K562 (cell line): ENCODE measurements at regions not wholly inside any gene's neighbourhood (a gene's known extent, or its start where the extent isn't known, plus 50 kb on each side); places are given as distances from the start of the nearest gene placed in this dataset.

ENCODE experiments used
- ATAC-seq: fragments of 200-7000 bp; cut with Tn5 transposase; 3 replicates; pipeline ENCODE4 v1.9.1; 2020; ENCODE audit warnings: moderate library complexity
- BruUV-seq: library from RNA; stranded (reverse); fragments of 400-500 nt; replicated peaks from 2 replicates; lab custom pipeline; 2021; lab: Mats Ljungman, UMichigan
- CTCF ChIA-PET: fragments of 300-600 bp; formaldehyde crosslinking; extraction: SDS; loops from one replicate; lab custom pipeline; 2021; ENCODE audit warnings: low intra/inter-chr PET ratio; lab: Yijun Ruan, JAX
- POLR2A ChIA-PET: fragments of 300-600, 350-650 bp; sonication (Branson Sonifier 250); formaldehyde crosslinking; extraction: SDS; loops from one replicate; lab custom pipeline; 2021; ENCODE audit warnings: antibody characterized with exemption, inconsistent platforms; lab: Yijun Ruan, JAX
- DNase-seq, 4 experiments: peaks; one replicate each; pipeline versions ENCODE4 v3.0.0 to v3.0.0-alpha.2; 2011 to 2018; ENCODE audit warnings: low spot score in 3 of 4, mixed read lengths in 3 of 4; ENCODE audit errors: extremely low read depth in 1 of 4
- FAIRE-seq: peaks from 2 replicates; lab custom pipeline; 2011; peaks lifted over from hg19 to GRCh38; lab: Jason Lieb, UNC
- H2AFZ ChIP-seq: 2 replicates; pipeline ENCODE4 v1.6.0; 2011; ENCODE audit warnings: low read depth, low read length, control low read depth, inconsistent platforms
- H3K27ac ChIP-seq: fragments of 200-600 bp; 3 replicates; pipeline ENCODE4 v1.8.0; 2011; ENCODE audit warnings: low read depth, mild to moderate bottlenecking, control low read depth, inconsistent platforms, low read length, moderate library complexity, mixed read lengths; ENCODE audit errors: extremely low read depth
- H3K27me3 ChIP-seq, 2 experiments: fragments of 300-600 bp in 1 of 2; 2 replicates in 1 of 2; 3 replicates in 1 of 2; pipeline versions ENCODE4 v1.6.0 to v1.8.0; 2011; ENCODE audit warnings: inconsistent platforms in 2 of 2, low read length in 2 of 2, mild to moderate bottlenecking in 1 of 2, mixed read lengths in 1 of 2, moderate library complexity in 1 of 2; ENCODE audit not compliant: control insufficient read depth in 2 of 2, insufficient read depth in 2 of 2
- H3K36me3 ChIP-seq: fragments of 300-600 bp; 3 replicates; pipeline ENCODE4 v1.8.0; 2011; ENCODE audit warnings: mild to moderate bottlenecking, low read length, inconsistent platforms; ENCODE audit not compliant: control insufficient read depth, insufficient read depth
- H3K4me1 ChIP-seq, 2 experiments: fragments of 200-600 bp in 1 of 2; replicated peaks in 1 of 2; 2 replicates in 1 of 2; 3 replicates in 1 of 2; pipeline versions ENCODE4 v1.5.1 to v1.8.0; 2011; ENCODE audit warnings: inconsistent platforms in 2 of 2, low read length in 2 of 2, mild to moderate bottlenecking in 1 of 2, mixed read lengths in 1 of 2, moderate library complexity in 1 of 2; ENCODE audit not compliant: control insufficient read depth in 2 of 2, insufficient read depth in 2 of 2
- H3K4me2 ChIP-seq: 2 replicates; pipeline ENCODE4 v1.6.1; 2011; ENCODE audit warnings: low read length, control low read depth, inconsistent platforms, mixed read lengths; ENCODE audit not compliant: insufficient read depth
- H3K4me3 ChIP-seq: fragments of 200-600 bp; sonication (generic), shearing (Covaris generic); 2 replicates; pipeline ENCODE4 v1.5.1; 2016; ENCODE audit warnings: control low read depth, inconsistent platforms
- H3K79me2 ChIP-seq: fragments of 200-600 bp; 3 replicates; pipeline ENCODE4 v1.8.0; 2011; ENCODE audit warnings: low read length, inconsistent platforms; ENCODE audit not compliant: control insufficient read depth, insufficient read depth
- H3K9ac ChIP-seq, 2 experiments: 2 replicates each; pipeline versions ENCODE4 v1.6.0 to v1.6.1; 2011; ENCODE audit warnings: low read depth in 2 of 2, low read length in 2 of 2, control low read depth in 1 of 2, inconsistent platforms in 1 of 2, mild to moderate bottlenecking in 1 of 2, mixed read lengths in 1 of 2; ENCODE audit not compliant: insufficient read depth in 1 of 2
- H3K9me1 ChIP-seq: one replicate; pipeline ENCODE4 v1.6.0; 2011; ENCODE audit warnings: inconsistent platforms, mild to moderate bottlenecking, low read length, moderate library complexity; ENCODE audit not compliant: control insufficient read depth, insufficient read depth
- H3K9me3 ChIP-seq: replicated peaks from 2 replicates; pipeline ENCODE4 v1.5.1; 2011; ENCODE audit warnings: low read depth, low read length, inconsistent platforms; ENCODE audit not compliant: control insufficient read depth, insufficient read depth
- H4K20me1 ChIP-seq: replicated peaks from 2 replicates; pipeline ENCODE4 v1.6.1; 2011; ENCODE audit warnings: low read length, inconsistent platforms, mixed read lengths; ENCODE audit not compliant: control insufficient read depth, insufficient read depth
- ARNT ChIP-seq, 2 experiments: fragments of 450-650 bp; IDR thresholded peaks; 2 replicates each; pipeline ENCODE4 v1.6.1; 2016; ENCODE audit warnings: mild to moderate bottlenecking in 1 of 2
- CTBP1 ChIP-seq: fragments of 450-650 bp; IDR thresholded peaks from 2 replicates; pipeline ENCODE4 v1.6.1; 2016; ENCODE audit warnings: borderline replicate concordance
- KLF1 ChIP-seq: fragments of 450-650 bp; IDR thresholded peaks from 2 replicates; pipeline ENCODE4 v1.6.1; 2016; ENCODE audit warnings: missing genetic modification characterization, missing compliant biosample characterization
- NELFE ChIP-seq: IDR thresholded peaks from 2 replicates; pipeline ENCODE4 v1.6.1; 2011; ENCODE audit warnings: mild to moderate bottlenecking; ENCODE audit not compliant: insufficient read depth, insufficient read length
- NONO ChIP-seq, 2 experiments: fragments of 200-400 bp in 1 of 2; fragments of 450-650 bp in 1 of 2; formaldehyde crosslinking in 1 of 2; IDR thresholded peaks; 2 replicates each; pipeline ENCODE4 v1.6.1; 2017; ENCODE audit warnings: low read depth in 2 of 2, mild to moderate bottlenecking in 2 of 2, moderate library complexity in 2 of 2, low read length in 1 of 2
- PRMT5 ChIP-seq: sonication (generic); formaldehyde crosslinking; IDR thresholded peaks from 2 replicates; pipeline ENCODE4 v1.5.0; 2020; ENCODE audit warnings: missing genetic modification reagents
- RFX1 ChIP-seq: fragments of 450-650 bp; IDR thresholded peaks from 2 replicates; pipeline ENCODE4 v1.6.1; 2016; ENCODE audit warnings: mild to moderate bottlenecking, moderate library complexity
- RFX5 ChIP-seq: IDR thresholded peaks from 2 replicates; pipeline ENCODE4 v1.6.1; 2011; ENCODE audit warnings: low read depth, mild to moderate bottlenecking, improper control_type of control experiment, low read length
- ZNF184 ChIP-seq: sonication (generic); formaldehyde crosslinking; IDR thresholded peaks from 2 replicates; pipeline ENCODE4 v1.5.0; 2020; ENCODE audit warnings: missing genetic modification reagents
- ZNF263 ChIP-seq: sonication (generic); formaldehyde crosslinking; IDR thresholded peaks from 2 replicates; pipeline ENCODE4 v1.8.0; 2022; ENCODE audit warnings: mild to moderate bottlenecking, missing genetic modification reagents, borderline replicate concordance
- ZNF551 ChIP-seq: fragments of 250-450 bp; sonication (Bioruptor Pico); IDR thresholded peaks from 2 replicates; pipeline ENCODE4 v1.5.0; 2021; ENCODE audit warnings: mild to moderate bottlenecking, moderate library complexity
- WGBS: fragments of 100-300 bp; shearing (Covaris generic); methylation state at CpG from one replicate; pipeline ENCODE4 v1.1.6; 2016; ENCODE audit warnings: low coverage, mixed read lengths; ENCODE audit not compliant: insufficient coverage; ENCODE audit errors: missing lambda C conversion rate; 5-methylcytosine and 5-hydroxymethylcytosine counted together
- in situ Hi-C: fragments of 300-500 bp; cut with MboI; formaldehyde crosslinking; loops from 4 replicates; pipeline ENCODE4 v1.15.0; 2018; ENCODE audit warnings: inconsistent platforms, mixed read lengths
- intact Hi-C: fragments of 100-400 bp; cut with micrococcal nuclease; formaldehyde crosslinking; loops from 2 replicates; pipeline ENCODE4 v1.14.2; 2022
- TF ChIP-seq, protein P1 (sequence below), 2 experiments: IDR thresholded peaks in 1 of 2; conservative IDR thresholded peaks in 1 of 2; 2 replicates each; pipeline ENCODE4 v1.6.1; 2016; ENCODE audit warnings: low read depth in 2 of 2, mild to moderate bottlenecking in 1 of 2, missing compliant biosample characterization in 1 of 2, missing genetic modification characterization in 1 of 2, moderate library complexity in 1 of 2
- TF ChIP-seq, protein P2 (sequence below): fragments of 450-650 bp; formaldehyde crosslinking; IDR thresholded peaks from 2 replicates; pipeline ENCODE4 v1.4.0; 2020; ENCODE audit warnings: mild to moderate bottlenecking, moderate library complexity

DNA sequence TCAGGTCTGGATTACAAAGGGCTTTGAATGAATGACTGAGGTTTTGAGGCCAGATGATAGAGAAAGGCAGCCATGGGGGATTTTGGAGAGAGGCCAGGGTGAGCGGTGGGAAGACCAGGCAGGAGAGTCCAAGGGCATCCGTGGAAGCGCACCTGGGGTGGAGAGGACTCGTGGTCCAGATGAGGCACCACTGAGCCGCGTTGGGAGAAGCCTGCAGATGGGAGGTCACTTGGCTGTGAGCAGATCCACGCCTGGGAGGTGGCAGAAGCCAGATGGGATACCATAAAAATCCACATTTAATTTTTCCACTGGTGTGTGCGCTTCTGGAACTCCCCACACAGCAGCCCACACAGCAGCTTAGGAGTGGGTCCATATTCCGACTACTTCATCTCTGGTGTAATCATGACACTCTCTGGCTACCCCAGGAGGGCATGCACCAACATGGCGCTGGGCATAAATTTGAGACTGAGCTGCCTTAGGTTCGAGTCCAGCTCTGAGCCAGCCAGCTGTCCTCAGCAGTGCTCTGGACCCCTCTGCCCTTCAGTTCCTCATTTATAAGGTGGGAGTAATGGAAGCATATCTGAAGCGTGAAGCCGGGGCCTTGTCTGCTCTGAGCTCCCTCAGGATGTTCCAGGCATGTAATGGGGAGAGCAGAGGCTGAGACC, 90.2 kb upstream of the FAM20C start:
- intact Hi-C loops (no loop called here), in situ Hi-C loops (no loop called here)
- H3K27ac ChIP-seq, result no peak overlapping the region

DNA sequence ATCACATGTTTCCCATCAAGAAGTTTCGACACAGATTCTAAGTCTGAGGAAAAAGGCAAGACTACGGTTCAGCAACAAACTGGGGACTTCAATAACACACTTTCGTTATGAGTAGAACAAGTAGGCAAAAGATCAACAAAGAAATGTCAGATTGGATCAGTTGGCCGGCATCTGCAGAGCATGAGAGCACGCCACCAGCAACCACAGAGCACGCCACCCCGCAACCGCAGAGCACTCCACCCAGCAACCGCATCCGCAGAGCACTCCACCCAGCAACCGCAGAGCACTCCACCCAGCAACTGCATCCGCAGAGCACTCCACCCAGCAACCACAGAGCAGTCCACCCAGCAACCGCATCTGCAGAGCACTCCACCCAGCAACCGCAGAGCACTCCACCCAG, 89.7 kb upstream of the FAM20C start:
- CTCF ChIA-PET, result no interaction called here
- no peak for FAIRE-seq
- TF ChIP-seq RFX1 (0 out of 2 replicates have a peak, but pooled peaks have one; percentile 10), ZNF551 (CRISPR knock-in tag) (no peak), ZNF184 (CRISPR knock-in tag) (no peak), CTBP1 (peak; percentile 40; the same call in 1 of the 2 replicates), ARNT (IDR thresholded peaks at IDR 0.05) (no peak), RFX5 (no peak), KLF1 (tag) (0 out of 2 replicates have a peak, but pooled peaks have one; percentile 32), ZNF263 (peak; percentile 47; the same call in 1 of the 2 replicates)
- TF ChIP-seq, protein P1, sequence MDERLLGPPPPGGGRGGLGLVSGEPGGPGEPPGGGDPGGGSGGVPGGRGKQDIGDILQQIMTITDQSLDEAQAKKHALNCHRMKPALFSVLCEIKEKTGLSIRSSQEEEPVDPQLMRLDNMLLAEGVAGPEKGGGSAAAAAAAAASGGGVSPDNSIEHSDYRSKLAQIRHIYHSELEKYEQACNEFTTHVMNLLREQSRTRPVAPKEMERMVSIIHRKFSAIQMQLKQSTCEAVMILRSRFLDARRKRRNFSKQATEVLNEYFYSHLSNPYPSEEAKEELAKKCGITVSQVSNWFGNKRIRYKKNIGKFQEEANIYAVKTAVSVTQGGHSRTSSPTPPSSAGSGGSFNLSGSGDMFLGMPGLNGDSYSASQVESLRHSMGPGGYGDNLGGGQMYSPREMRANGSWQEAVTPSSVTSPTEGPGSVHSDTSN (CRISPR knock-in tag; IDR thresholded peaks at IDR 0.05; ENCODE audit: low read depth), result no peak
- TF ChIP-seq, protein P1 (tag; conservative IDR thresholded peaks at IDR 0.05; ENCODE audit: low read depth), result no peak
- TF ChIP-seq, all 486 proteins: peak for 4
- no peaks in the 10 kb centered on the region for H3K79me2 ChIP-seq
- intact Hi-C loops (no loop called here), in situ Hi-C loops (no loop called here)
- H3K27me3 ChIP-seq, result peaks cover 11 to 25% of the 10 kb centered on the region in 2 experiments; a peak in 4 of 5 replicates
- no peak overlapping the region for H3K27ac ChIP-seq
- no peak overlapping the region for H3K9ac ChIP-seq
- no peaks in the 10 kb centered on the region for H3K36me3 ChIP-seq
- no peak overlapping the region for H3K4me2 ChIP-seq
- ATAC-seq (no peak), DNase-seq (no peak)
- POLR2A ChIA-PET, result interaction anchor here (0.6 kb wide), 1 partner anchor 11 kb away, joined by 3 read pairs; no protein-coding TSS in a partner anchor
- H3K4me3 ChIP-seq, result no peak overlapping the region
- no peaks in the 10 kb centered on the region for H3K4me1 ChIP-seq
- H2AFZ ChIP-seq, result no peak overlapping the region
- no peaks in the 10 kb centered on the region for H4K20me1 ChIP-seq
- no peaks in the 10 kb centered on the region for H3K9me1 ChIP-seq
- no TSS peak for BruUV-seq
- WGBS, result 21% methylated on average over 12 of the region's 14 CpGs
- no peaks in the 10 kb centered on the region; the same call in 1 of the 2 replicates for H3K9me3 ChIP-seq

More for the DNA sequence above, 90.2 kb upstream of the FAM20C start:
- 2% methylated on average over 13 of the region's 13 CpGs for WGBS
- TF ChIP-seq NONO (IDR thresholded peaks at IDR 0.05; ENCODE audit: low read depth in 2 of 2, low read length in 1 of 2) (no peak), NELFE (no peak), PRMT5 (CRISPR knock-in tag) (no peak)
- TF ChIP-seq, protein P2, sequence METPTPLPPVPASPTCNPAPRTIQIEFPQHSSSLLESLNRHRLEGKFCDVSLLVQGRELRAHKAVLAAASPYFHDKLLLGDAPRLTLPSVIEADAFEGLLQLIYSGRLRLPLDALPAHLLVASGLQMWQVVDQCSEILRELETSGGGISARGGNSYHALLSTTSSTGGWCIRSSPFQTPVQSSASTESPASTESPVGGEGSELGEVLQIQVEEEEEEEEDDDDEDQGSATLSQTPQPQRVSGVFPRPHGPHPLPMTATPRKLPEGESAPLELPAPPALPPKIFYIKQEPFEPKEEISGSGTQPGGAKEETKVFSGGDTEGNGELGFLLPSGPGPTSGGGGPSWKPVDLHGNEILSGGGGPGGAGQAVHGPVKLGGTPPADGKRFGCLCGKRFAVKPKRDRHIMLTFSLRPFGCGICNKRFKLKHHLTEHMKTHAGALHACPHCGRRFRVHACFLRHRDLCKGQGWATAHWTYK (CRISPR knock-in tag), result no peak
- Histone ChIP-seq H3K4me2 (no peak overlapping the region), H3K4me3 (no peak overlapping the region), H2AFZ (no peak overlapping the region), H3K79me2 (no peaks in the 10 kb centered on the region), H3K9me3 (no peaks in the 10 kb centered on the region), H3K27me3 (peaks cover 9 to 24% of the 10 kb centered on the region in 2 experiments; a peak in 3 of 5 replicates), H3K4me1 (no peaks in the 10 kb centered on the region), H3K9me1 (no peaks in the 10 kb centered on the region), H3K9ac (no peak overlapping the region), H4K20me1 (no peaks in the 10 kb centered on the region), H3K36me3 (no peaks in the 10 kb centered on the region)
- no TSS peak for BruUV-seq
- FAIRE-seq (no peak), ATAC-seq (no peak), DNase-seq (no peak)
- ChIA-PET POLR2A (interaction anchor here (0.6 kb wide), 1 partner anchor 10 kb away, joined by 3 read pairs; no protein-coding TSS in a partner anchor), CTCF (no interaction called here)
